SK-N-SH treated with all-trans-retinoic acid at 6 μM for 48 hours (cell line): ENCODE measurements at regions not wholly inside any gene's neighbourhood (a gene's known extent, or its start where the extent isn't known, plus 50 kb on each side); places are given as distances from the start of the nearest gene placed in this dataset.

Source experiments
- ATAC-seq: fragments of 200-7000 bp; cut with Tn5 transposase; 3 replicates; pipeline ENCODE4 v1.9.1; 2020; ENCODE audit warnings: mild to moderate bottlenecking, moderate library complexity
- ARNTL ChIP-seq: fragments of 450-650 bp; formaldehyde crosslinking; IDR thresholded peaks from 2 replicates; pipeline ENCODE4 v1.5.0; 2020; ENCODE audit warnings: low read depth, mild to moderate bottlenecking, moderate library complexity, borderline replicate concordance
- BACH2 ChIP-seq: fragments of 250-450 bp; sonication (Bioruptor Pico); IDR thresholded peaks from 2 replicates; pipeline ENCODE4 v1.9.0; 2021; ENCODE audit warnings: mild to moderate bottlenecking, borderline replicate concordance
- CSDC2 ChIP-seq: fragments of 250-450 bp; sonication (Bioruptor Pico); IDR thresholded peaks from 2 replicates; pipeline ENCODE4 v1.5.0; 2020; ENCODE audit warnings: mild to moderate bottlenecking, moderate library complexity
- CSRNP3 ChIP-seq: fragments of 250-450 bp; sonication (Bioruptor Pico); IDR thresholded peaks from 2 replicates; pipeline ENCODE4 v1.5.1; 2021; ENCODE audit warnings: mild to moderate bottlenecking, moderate library complexity
- ESRRG ChIP-seq: fragments of 250-450 bp; sonication (Bioruptor Pico); IDR thresholded peaks from 2 replicates; pipeline ENCODE4 v1.6.1; 2021; ENCODE audit warnings: mild to moderate bottlenecking
- GLIS3 ChIP-seq: fragments of 250-450 bp; sonication (Bioruptor Pico); IDR thresholded peaks from 2 replicates; pipeline ENCODE4 v1.5.0; 2020; ENCODE audit warnings: mild to moderate bottlenecking, moderate library complexity
- OSR1 ChIP-seq: fragments of 250-450 bp; sonication (Bioruptor Pico); IDR thresholded peaks from 2 replicates; pipeline ENCODE4 v1.8.0; 2022; ENCODE audit warnings: moderate library complexity, mild to moderate bottlenecking, inconsistent platforms
- POU6F1 ChIP-seq: fragments of 250-450 bp; sonication (Bioruptor Pico); IDR thresholded peaks from 2 replicates; pipeline ENCODE4 v1.8.0; 2021; ENCODE audit warnings: low read depth, mild to moderate bottlenecking, moderate library complexity, borderline replicate concordance
- PPARA ChIP-seq: fragments of 250-450 bp; sonication (Bioruptor Pico); IDR thresholded peaks from 2 replicates; pipeline ENCODE4 v1.5.0; 2020; ENCODE audit warnings: mild to moderate bottlenecking, borderline replicate concordance
- RARB ChIP-seq: fragments of 250-450 bp; sonication (Bioruptor Pico); IDR thresholded peaks from 2 replicates; pipeline ENCODE4 v1.8.0; 2021; ENCODE audit warnings: mild to moderate bottlenecking, moderate library complexity
- TCF4 ChIP-seq: fragments of 250-450 bp; sonication (Bioruptor Pico); IDR thresholded peaks from 2 replicates; pipeline ENCODE4 v1.8.0; 2021; ENCODE audit warnings: mild to moderate bottlenecking, moderate library complexity, borderline replicate concordance
- TOX ChIP-seq: fragments of 250-450 bp; sonication (Bioruptor Pico); IDR thresholded peaks from 2 replicates; pipeline ENCODE4 v1.8.0; 2021; ENCODE audit warnings: mild to moderate bottlenecking, moderate library complexity, borderline replicate concordance
- TSHZ2 ChIP-seq: fragments of 250-450 bp; sonication (Bioruptor Pico); IDR thresholded peaks from 2 replicates; pipeline ENCODE4 v1.5.0; 2020; ENCODE audit warnings: mild to moderate bottlenecking, moderate library complexity
- ZFP3 ChIP-seq: fragments of 250-450 bp; sonication (Bioruptor Pico); IDR thresholded peaks from 2 replicates; pipeline ENCODE4 v1.5.0; 2020; ENCODE audit warnings: mild to moderate bottlenecking, moderate library complexity
- ZNF565 ChIP-seq: fragments of 450-650 bp; formaldehyde crosslinking; conservative IDR thresholded peaks from 2 replicates; pipeline ENCODE4 v1.5.0; 2020; ENCODE audit warnings: low read depth, mild to moderate bottlenecking, moderate library complexity
- ZNF70 ChIP-seq: fragments of 450-650 bp; formaldehyde crosslinking; IDR thresholded peaks from 2 replicates; pipeline ENCODE4 v1.5.0; 2020; ENCODE audit warnings: mild to moderate bottlenecking, moderate library complexity
- TF ChIP-seq, protein P1 (sequence below): fragments of 250-450 bp; sonication (Bioruptor Pico); IDR thresholded peaks from 2 replicates; pipeline ENCODE4 v1.8.0; 2020; ENCODE audit warnings: mild to moderate bottlenecking, moderate library complexity, borderline replicate concordance

- TF ChIP-seq ARNTL (CRISPR knock-in tag) (no peak), RARB (CRISPR knock-in tag) (no peak), POU6F1 (CRISPR knock-in tag) (no peak), ZFP3 (CRISPR knock-in tag) (no peak), ESRRG (CRISPR knock-in tag) (no peak), PPARA (no peak), CSRNP3 (CRISPR knock-in tag) (no peak), OSR1 (CRISPR knock-in tag) (no peak)
- TF ChIP-seq, protein P1, sequence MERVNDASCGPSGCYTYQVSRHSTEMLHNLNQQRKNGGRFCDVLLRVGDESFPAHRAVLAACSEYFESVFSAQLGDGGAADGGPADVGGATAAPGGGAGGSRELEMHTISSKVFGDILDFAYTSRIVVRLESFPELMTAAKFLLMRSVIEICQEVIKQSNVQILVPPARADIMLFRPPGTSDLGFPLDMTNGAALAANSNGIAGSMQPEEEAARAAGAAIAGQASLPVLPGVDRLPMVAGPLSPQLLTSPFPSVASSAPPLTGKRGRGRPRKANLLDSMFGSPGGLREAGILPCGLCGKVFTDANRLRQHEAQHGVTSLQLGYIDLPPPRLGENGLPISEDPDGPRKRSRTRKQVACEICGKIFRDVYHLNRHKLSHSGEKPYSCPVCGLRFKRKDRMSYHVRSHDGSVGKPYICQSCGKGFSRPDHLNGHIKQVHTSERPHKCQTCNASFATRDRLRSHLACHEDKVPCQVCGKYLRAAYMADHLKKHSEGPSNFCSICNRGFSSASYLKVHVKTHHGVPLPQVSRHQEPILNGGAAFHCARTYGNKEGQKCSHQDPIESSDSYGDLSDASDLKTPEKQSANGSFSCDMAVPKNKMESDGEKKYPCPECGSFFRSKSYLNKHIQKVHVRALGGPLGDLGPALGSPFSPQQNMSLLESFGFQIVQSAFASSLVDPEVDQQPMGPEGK (CRISPR knock-in tag) = no peak
- peak; percentile 44 for ATAC-seq
Measured at GRCh38 chr11:121928597-121929580, 187.1 kb downstream of the BLID start.

DNA sequence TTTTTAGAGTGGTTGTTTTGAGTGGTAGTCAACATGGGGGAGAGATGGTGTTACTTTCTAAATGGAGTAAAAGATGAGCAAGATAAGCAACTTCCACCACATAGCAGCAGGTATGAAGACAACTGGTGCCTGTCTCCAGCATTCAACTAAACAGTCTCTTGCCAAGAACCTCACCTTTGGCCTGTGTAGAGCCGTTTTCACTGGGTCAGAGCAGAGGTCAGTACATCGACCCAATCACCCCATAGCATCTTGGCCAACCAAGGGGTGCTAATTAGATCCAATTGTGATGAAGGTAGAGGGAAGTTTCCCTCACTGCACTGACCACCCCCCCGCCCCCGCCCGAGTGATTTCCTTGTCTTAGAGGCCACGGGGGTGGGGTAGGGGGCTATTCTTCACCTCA is 188.2 kb downstream of the BLID start:
- no peak for ATAC-seq
- no peak for TF ChIP-seq TCF4 (CRISPR knock-in tag)
- TF ChIP-seq TOX (CRISPR knock-in tag) = no peak
- TF ChIP-seq TSHZ2 (CRISPR knock-in tag) = no peak
- TF ChIP-seq POU6F1 (CRISPR knock-in tag) = no peak
- no peak for TF ChIP-seq ESRRG (CRISPR knock-in tag)
- TF ChIP-seq CSDC2 (CRISPR knock-in tag) = no peak
- no peak for TF ChIP-seq BACH2 (CRISPR knock-in tag)
- TF ChIP-seq ZNF70 (CRISPR knock-in tag) = no peak
- TF ChIP-seq ARNTL (CRISPR knock-in tag) = no peak
- TF ChIP-seq OSR1 (CRISPR knock-in tag) = no peak
- TF ChIP-seq CSRNP3 (CRISPR knock-in tag) = no peak
- TF ChIP-seq GLIS3 (CRISPR knock-in tag) = no peak
- no peak for TF ChIP-seq ZNF565
- TF ChIP-seq, all 23 proteins: peak for 0
